Trophoblast cell (in vitro differentiated cells and primary cell): ENCODE measurements at regions not wholly inside any gene's neighbourhood (a gene's known extent, or its start where the extent isn't known, plus 50 kb on each side); places are given as distances from the start of the nearest gene placed in this dataset.
A peak's percentile ranks its signal among the peaks of the same experiment; 100 is the strongest.

Source experiments
- DNase-seq, 2 donors: peaks; one replicate each; pipeline ENCODE4 v3.0.0-alpha.2; 2016
- H2AFZ ChIP-seq: 2 replicates; pipeline ENCODE4 v1.6.1; 2013; ENCODE audit warnings: low read length, moderate library complexity, mild to moderate bottlenecking; ENCODE audit not compliant: insufficient read depth, poor library complexity
- H2AK5ac ChIP-seq: 2 replicates; pipeline ENCODE4 v1.6.1; 2013; ENCODE audit warnings: mild to moderate bottlenecking, low read length
- H2BK120ac ChIP-seq: 2 replicates; pipeline ENCODE4 v1.6.1; 2013; ENCODE audit warnings: low read length, mild to moderate bottlenecking, moderate library complexity; ENCODE audit not compliant: insufficient read depth, poor library complexity
- H2BK12ac ChIP-seq: 2 replicates; pipeline ENCODE4 v1.6.1; 2013; ENCODE audit warnings: mild to moderate bottlenecking, low read length, moderate library complexity
- H2BK5ac ChIP-seq: 2 replicates; pipeline ENCODE4 v1.6.1; 2013; ENCODE audit warnings: low read length, low read depth, moderate library complexity, mild to moderate bottlenecking; ENCODE audit not compliant: poor library complexity
- H3K14ac ChIP-seq: 2 replicates; pipeline ENCODE4 v1.6.1; 2013; ENCODE audit warnings: mild to moderate bottlenecking, low read length
- H3K18ac ChIP-seq: 2 replicates; pipeline ENCODE4 v1.6.1; 2013; ENCODE audit warnings: mild to moderate bottlenecking, low read length
- H3K23ac ChIP-seq: 2 replicates; pipeline ENCODE4 v1.6.1; 2013; ENCODE audit warnings: low read length
- H3K27ac ChIP-seq: 2 replicates; pipeline ENCODE4 v1.5.1; 2013; ENCODE audit warnings: low read depth, mild to moderate bottlenecking, inconsistent platforms, low read length, moderate library complexity
- H3K27me3 ChIP-seq: 2 replicates; pipeline ENCODE4 v1.6.1; 2013; ENCODE audit warnings: inconsistent platforms, mild to moderate bottlenecking, low read length, moderate library complexity; ENCODE audit not compliant: insufficient read depth
- H3K36me3 ChIP-seq, 2 experiments: 1 replicate in 1 of 2; 2 replicates in 1 of 2; pipeline ENCODE4 v1.6.1; 2013; ENCODE audit warnings: low read length in 2 of 2, mild to moderate bottlenecking in 2 of 2, moderate library complexity in 1 of 2; ENCODE audit not compliant: insufficient read depth in 2 of 2, control insufficient read depth in 1 of 2
- H3K4ac ChIP-seq: 2 replicates; pipeline ENCODE4 v1.6.1; 2013; ENCODE audit warnings: low read depth, mild to moderate bottlenecking, low read length, moderate library complexity
- H3K4me1 ChIP-seq, 2 experiments: 1 replicate in 1 of 2; 2 replicates in 1 of 2; pipeline ENCODE4 v1.6.1; 2013; ENCODE audit warnings: low read length in 2 of 2, mild to moderate bottlenecking in 2 of 2, moderate library complexity in 1 of 2; ENCODE audit not compliant: insufficient read depth in 2 of 2, control insufficient read depth in 1 of 2
- H3K4me2 ChIP-seq: 2 replicates; pipeline ENCODE4 v1.6.1; 2013; ENCODE audit warnings: inconsistent platforms, mild to moderate bottlenecking, low read length, moderate library complexity
- H3K4me3 ChIP-seq: 2 replicates; pipeline ENCODE4 v1.5.1; 2013; ENCODE audit warnings: mild to moderate bottlenecking, low read depth, low read length, inconsistent platforms
- H3K79me1 ChIP-seq: one replicate; pipeline ENCODE4 v1.6.1; 2013; ENCODE audit warnings: low read length
- H3K79me2 ChIP-seq: 2 replicates; pipeline ENCODE4 v1.6.1; 2013; ENCODE audit warnings: low read length, mild to moderate bottlenecking; ENCODE audit not compliant: control insufficient read depth, insufficient read depth, poor library complexity
- H3K9ac ChIP-seq: 2 replicates; pipeline ENCODE4 v1.6.1; 2013; ENCODE audit warnings: mild to moderate bottlenecking, low read length
- H3K9me3 ChIP-seq: 2 replicates; pipeline ENCODE4 v1.6.1; 2013; ENCODE audit warnings: low read depth, mild to moderate bottlenecking, control low read depth, inconsistent platforms, low read length; ENCODE audit not compliant: insufficient read depth
- H4K12ac ChIP-seq: 2 replicates; pipeline ENCODE4 v1.6.1; 2013; ENCODE audit warnings: low read depth, mild to moderate bottlenecking, low read length, moderate library complexity
- H4K8ac ChIP-seq: 2 replicates; pipeline ENCODE4 v1.6.1; 2013; ENCODE audit warnings: low read depth, mild to moderate bottlenecking, low read length, moderate library complexity
- H4K91ac ChIP-seq: one replicate; pipeline ENCODE4 v1.6.1; 2013; ENCODE audit warnings: low read depth, mild to moderate bottlenecking, low read length, moderate library complexity
- WGBS: extraction: QIAGEN DNeasy Blood & Tissue Kit; methylation state at CpG from one replicate; pipeline ENCODE4 v1.1.7; 2013; ENCODE audit warnings: missing lambda C conversion rate; ENCODE audit not compliant: insufficient read length, insufficient coverage; ENCODE audit errors: extremely low coverage; 5-methylcytosine and 5-hydroxymethylcytosine counted together

DNA sequence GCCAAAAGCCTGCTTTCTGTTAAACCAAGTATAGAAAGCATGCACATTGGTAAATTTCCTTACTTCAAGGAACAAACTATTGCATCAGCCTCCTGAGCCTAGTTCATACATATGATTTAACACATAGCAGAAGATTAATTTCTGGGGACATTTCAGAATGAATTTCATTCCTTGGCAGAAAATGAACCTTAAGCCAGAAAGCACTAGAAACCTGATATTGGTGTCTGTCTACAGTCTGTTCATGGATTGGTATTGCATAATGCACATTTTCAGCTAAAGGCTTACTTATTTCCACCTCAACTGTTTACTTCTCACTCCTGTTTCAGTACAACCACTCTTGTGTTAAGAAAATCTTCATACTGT, 1471.8 kb upstream of the NUDT12 start:
- Histone ChIP-seq H4K91ac (no peak overlapping the region), H4K12ac (no peak overlapping the region), H3K27ac (no peak overlapping the region), H3K79me2 (no peaks in the 10 kb centered on the region), H2AK5ac (no peak overlapping the region), H3K9ac (no peak overlapping the region), H3K9me3 (no peaks in the 10 kb centered on the region), H2BK12ac (no peak overlapping the region), H2AFZ (no peak overlapping the region), H3K27me3 (no peaks in the 10 kb centered on the region), H2BK5ac (no peak overlapping the region), H4K8ac (no peak overlapping the region), H3K18ac (no peak overlapping the region), H3K36me3 (no peaks in the 10 kb centered on the region), H3K4me1 (no peaks in the 10 kb centered on the region), H3K23ac (no peak overlapping the region), H2BK120ac (no peak overlapping the region), H3K4me2 (no peak overlapping the region), H3K79me1 (no peaks in the 10 kb centered on the region), H3K4me3 (no peak overlapping the region), H3K14ac (no peak overlapping the region), H3K4ac (no peak overlapping the region)
- no peak for DNase-seq

DNA sequence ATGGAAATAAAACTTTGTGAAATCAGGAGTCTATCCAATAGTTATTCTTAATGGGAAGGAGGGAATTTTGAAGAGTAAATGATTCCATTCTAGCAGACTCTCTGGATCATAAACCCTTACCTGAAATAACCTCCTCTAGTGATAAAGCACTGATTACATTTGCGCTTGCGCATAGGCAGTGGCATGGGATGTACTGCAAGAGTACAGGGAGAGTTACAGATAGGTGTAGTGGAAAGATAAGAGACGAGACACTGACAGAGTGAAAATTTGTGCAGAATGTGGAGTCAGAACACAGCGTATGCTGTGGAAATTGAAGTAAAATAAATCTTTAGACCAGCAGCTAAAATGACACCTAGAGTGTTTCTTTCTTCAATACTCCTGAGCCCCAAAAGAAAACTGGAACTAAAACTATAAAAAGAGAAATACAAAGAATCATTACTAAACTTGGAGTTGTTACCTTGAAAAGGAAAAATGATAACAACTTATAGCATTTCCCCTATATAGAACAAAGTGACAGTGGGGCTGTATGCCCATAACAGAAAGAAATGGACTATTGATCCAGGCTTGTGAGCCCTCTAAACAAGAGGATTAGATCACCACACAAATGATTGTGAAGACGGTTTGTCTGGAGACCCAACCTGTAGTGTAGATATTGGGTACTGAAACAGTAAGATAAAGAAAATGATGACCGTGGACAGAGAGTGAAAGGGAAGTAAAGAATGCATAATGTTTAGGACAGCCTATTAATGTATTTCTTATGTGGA, 1471.2 kb upstream of the NUDT12 start:
- no peak overlapping the region for H4K91ac ChIP-seq
- H4K8ac ChIP-seq = no peak overlapping the region
- no peaks in the 10 kb centered on the region for H3K4me1 ChIP-seq
- no peak overlapping the region for H2AK5ac ChIP-seq
- no peak overlapping the region for H2BK120ac ChIP-seq
- no peak overlapping the region for H3K4me3 ChIP-seq
- DNase-seq = peak in 1 of 2 donors; percentile 3
- H3K79me1 ChIP-seq = no peaks in the 10 kb centered on the region
- no peaks in the 10 kb centered on the region for H3K9me3 ChIP-seq
- no peak overlapping the region for H3K9ac ChIP-seq
- H3K4me2 ChIP-seq = no peak overlapping the region
- H3K4ac ChIP-seq = no peak overlapping the region
- H3K14ac ChIP-seq = no peak overlapping the region
- no peak overlapping the region for H4K12ac ChIP-seq
- no CpG with 5 or more reads among the region's 6 CpGs for WGBS
- no peaks in the 10 kb centered on the region for H3K79me2 ChIP-seq
- H3K27ac ChIP-seq = no peak overlapping the region
- H3K27me3 ChIP-seq = no peaks in the 10 kb centered on the region
- no peaks in the 10 kb centered on the region for H3K36me3 ChIP-seq
- H2BK12ac ChIP-seq = no peak overlapping the region
- H2BK5ac ChIP-seq = no peak overlapping the region
- H3K23ac ChIP-seq = no peak overlapping the region
- no peak overlapping the region for H3K18ac ChIP-seq
- H2AFZ ChIP-seq = no peak overlapping the region

DNA sequence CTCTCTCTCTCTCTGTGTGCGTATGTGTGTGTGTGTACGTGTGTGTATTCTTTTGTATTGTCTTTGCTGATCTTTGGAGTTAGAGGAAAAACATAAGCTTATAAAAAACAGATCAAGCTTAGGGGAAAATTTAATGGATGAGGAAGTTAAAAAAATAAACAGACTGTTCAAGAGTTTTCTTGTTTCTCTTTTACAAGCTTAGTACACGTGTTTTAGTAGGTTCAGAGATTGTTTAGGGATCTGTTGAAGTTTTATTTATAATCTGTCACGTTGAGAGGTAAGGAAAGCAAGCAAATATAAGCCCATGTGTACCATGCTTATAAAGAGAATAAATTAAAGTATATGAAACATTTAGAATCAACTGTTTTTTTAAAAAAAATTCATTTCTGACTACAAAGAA, 1470.3 kb upstream of the NUDT12 start:
- no peak for DNase-seq
- no peak overlapping the region for H2BK120ac ChIP-seq
- H3K36me3 ChIP-seq = no peaks in the 10 kb centered on the region
- H3K18ac ChIP-seq = no peak overlapping the region
- H4K91ac ChIP-seq = no peak overlapping the region
- no peak overlapping the region for H3K9ac ChIP-seq
- no peaks in the 10 kb centered on the region for H3K9me3 ChIP-seq
- no peak overlapping the region for H4K12ac ChIP-seq
- no peak overlapping the region for H3K23ac ChIP-seq
- H3K79me1 ChIP-seq = no peaks in the 10 kb centered on the region
- no peak overlapping the region for H3K27ac ChIP-seq
- no peaks in the 10 kb centered on the region for H3K4me1 ChIP-seq
- H2AK5ac ChIP-seq = no peak overlapping the region
- no peak overlapping the region for H2BK5ac ChIP-seq
- no CpG with 5 or more reads among the region's 4 CpGs for WGBS
- H2AFZ ChIP-seq = no peak overlapping the region
- H3K4me3 ChIP-seq = no peak overlapping the region
- H2BK12ac ChIP-seq = no peak overlapping the region
- no peak overlapping the region for H4K8ac ChIP-seq
- no peaks in the 10 kb centered on the region for H3K79me2 ChIP-seq
- no peak overlapping the region for H3K4me2 ChIP-seq
- H3K14ac ChIP-seq = no peak overlapping the region
- no peak overlapping the region for H3K4ac ChIP-seq
- no peaks in the 10 kb centered on the region for H3K27me3 ChIP-seq

DNA sequence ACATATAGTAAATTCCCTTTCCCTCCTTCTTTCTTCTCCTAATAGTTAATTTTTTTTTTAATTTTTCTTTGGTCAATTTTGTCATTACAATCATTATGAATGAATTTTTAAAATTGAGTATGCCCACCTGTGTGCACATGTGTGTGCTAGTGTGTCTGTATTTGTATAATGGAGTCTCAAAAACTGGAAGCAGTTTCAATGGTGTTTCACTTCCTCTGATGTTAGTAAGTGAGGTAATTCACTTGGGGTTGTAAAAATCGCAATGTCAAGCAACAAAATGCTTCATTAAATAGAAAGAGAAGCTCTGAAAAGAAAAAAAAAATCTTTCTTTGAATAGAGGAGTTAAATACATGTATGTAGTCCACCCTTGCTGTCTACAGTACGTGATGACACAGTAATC, 1467.6 kb upstream of the NUDT12 start:
- Histone ChIP-seq H2AK5ac (no peak overlapping the region), H3K18ac (no peak overlapping the region), H2BK12ac (no peak overlapping the region), H3K4me1 (no peaks in the 10 kb centered on the region), H2BK120ac (no peak overlapping the region), H4K91ac (no peak overlapping the region), H2BK5ac (no peak overlapping the region), H3K9me3 (no peaks in the 10 kb centered on the region), H3K4ac (no peak overlapping the region), H3K14ac (no peak overlapping the region), H3K27me3 (no peaks in the 10 kb centered on the region), H3K79me2 (no peaks in the 10 kb centered on the region), H3K4me3 (no peak overlapping the region), H2AFZ (no peak overlapping the region), H3K79me1 (no peaks in the 10 kb centered on the region), H3K36me3 (no peaks in the 10 kb centered on the region), H3K4me2 (no peak overlapping the region), H3K9ac (no peak overlapping the region), H3K23ac (no peak overlapping the region), H3K27ac (no peak overlapping the region), H4K12ac (no peak overlapping the region), H4K8ac (no peak overlapping the region)
- WGBS = no CpG with 5 or more reads among the region's 2 CpGs
- no peak for DNase-seq
